ENCODE measurements at regions not wholly inside any gene's neighbourhood (a gene's known extent, or its start where the extent isn't known, plus 50 kb on each side); places are given as distances from the start of the nearest gene placed in this dataset.

GRCh38 chr4:1524761-1525160 is 118.5 kb upstream of the NKX1-1 start:
- BruUV-seq (replicated peaks): no TSS peak
- H3K9me3 ChIP-seq (replicated peaks; ENCODE audit: control insufficient read depth, insufficient read depth, low read length): no peaks in the 10 kb centered on the region
- no peaks in the 10 kb centered on the region for H3K36me3 ChIP-seq (ENCODE audit: control insufficient read depth in 2 of 2, extremely low read depth in 1 of 2, insufficient read depth in 2 of 2, low read length in 2 of 2)
- H3K27me3 ChIP-seq (ENCODE audit: control insufficient read depth in 2 of 2, insufficient read depth in 2 of 2, low read length in 2 of 2): peaks cover 3 to 7% of the 10 kb centered on the region in 2 experiments
- no peak for DNase-seq (ENCODE audit: low read depth, low spot score)
- H3K9me1 ChIP-seq (replicated peaks; ENCODE audit: control insufficient read depth, extremely low read depth, insufficient read depth, low read length): no peaks in the 10 kb centered on the region
- H4K20me1 ChIP-seq (replicated peaks; ENCODE audit: control insufficient read depth, extremely low read depth, insufficient read depth, low read length): no peaks in the 10 kb centered on the region
- no peaks in the 10 kb centered on the region for H3K4me1 ChIP-seq (ENCODE audit: control insufficient read depth, extremely low read depth, insufficient read depth, low read length)
- no peak overlapping the region for H2AFZ ChIP-seq (ENCODE audit: low read depth, low read length)
- H3K4me3 ChIP-seq (replicated peaks in 1 of 3; ENCODE audit: insufficient read depth in 1 of 3, low read depth in 1 of 3, low read length in 3 of 3): no peak overlapping the region
- no peaks in the 10 kb centered on the region for H3K79me2 ChIP-seq (ENCODE audit: control insufficient read depth, insufficient read depth, low read length)
- intact Hi-C loops (cut with micrococcal nuclease): no loop called here
- dilution Hi-C loops (cut with MboI; ENCODE audit: extremely low pct_ligation_motif_present, low sequenced_read_pairs): no loop called here
- ChIA-PET CTCF (interaction anchor here (1.2 to 1.4 kb wide), 2 partner anchors 9 to 12 kb away, joined by 3 to 4 read pairs; no protein-coding TSS in a partner anchor), POLR2A (no interaction called here)
- no peak overlapping the region for H3K27ac ChIP-seq (ENCODE audit: insufficient read depth, low read depth, low read length)
- H3K4me2 ChIP-seq (ENCODE audit: insufficient read depth, low read length): no peak overlapping the region
- FAIRE-seq: no peak
- no peak for TF ChIP-seq EZH2 (IDR thresholded peaks at IDR 0.05; ENCODE audit: borderline replicate concordance, low read depth, low read length, severe bottlenecking)
- no peak for TF ChIP-seq POLR2A (IDR thresholded peaks at IDR 0.05; ENCODE audit: low read depth, low read length)
- H3K9ac ChIP-seq (replicated peaks; ENCODE audit: extremely low read depth, insufficient read depth, low read length): no peak overlapping the region

- no TSS peak for BruUV-seq (replicated peaks)
- Histone ChIP-seq H3K27ac (ENCODE audit: insufficient read depth, low read depth, low read length) (no peak overlapping the region), H3K27me3 (ENCODE audit: control insufficient read depth in 2 of 2, insufficient read depth in 2 of 2, low read length in 2 of 2) (peaks cover 3 to 7% of the 10 kb centered on the region in 2 experiments), H2AFZ (ENCODE audit: low read depth, low read length) (no peak overlapping the region), H3K4me2 (ENCODE audit: insufficient read depth, low read length) (no peak overlapping the region), H3K36me3 (ENCODE audit: control insufficient read depth in 2 of 2, extremely low read depth in 1 of 2, insufficient read depth in 2 of 2, low read length in 2 of 2) (no peaks in the 10 kb centered on the region), H3K79me2 (ENCODE audit: control insufficient read depth, insufficient read depth, low read length) (no peaks in the 10 kb centered on the region), H3K9me1 (replicated peaks; ENCODE audit: control insufficient read depth, extremely low read depth, insufficient read depth, low read length) (no peaks in the 10 kb centered on the region), H3K4me3 (replicated peaks in 1 of 3; ENCODE audit: insufficient read depth in 1 of 3, low read depth in 1 of 3, low read length in 3 of 3) (no peak overlapping the region), H3K9ac (replicated peaks; ENCODE audit: extremely low read depth, insufficient read depth, low read length) (no peak overlapping the region), H4K20me1 (replicated peaks; ENCODE audit: control insufficient read depth, extremely low read depth, insufficient read depth, low read length) (no peaks in the 10 kb centered on the region), H3K4me1 (ENCODE audit: control insufficient read depth, extremely low read depth, insufficient read depth, low read length) (no peaks in the 10 kb centered on the region), H3K9me3 (replicated peaks; ENCODE audit: control insufficient read depth, insufficient read depth, low read length) (no peaks in the 10 kb centered on the region)
- POLR2A ChIA-PET: no interaction called here
- FAIRE-seq: no peak
- dilution Hi-C loops (cut with MboI; ENCODE audit: extremely low pct_ligation_motif_present, low sequenced_read_pairs) (no loop called here), intact Hi-C loops (cut with micrococcal nuclease) (no loop called here)
- DNase-seq (ENCODE audit: low read depth, low spot score): no peak
- CTCF ChIA-PET: interaction anchor here (1.2 to 1.5 kb wide), 2 partner anchors 10 to 11 kb away, joined by 3 to 4 read pairs; no protein-coding TSS in a partner anchor
- TF ChIP-seq CTCF (IDR thresholded peaks at IDR 0.05; ENCODE audit: extremely low read depth in 1 of 2, insufficient read depth in 1 of 2, low read depth in 1 of 2, low read length in 2 of 2) (no peak), JUN (IDR thresholded peaks at IDR 0.05; ENCODE audit: borderline replicate concordance, insufficient read depth, insufficient read length, low read depth) (no peak), POLR2AphosphoS5 (IDR thresholded peaks at IDR 0.05; ENCODE audit: insufficient read depth, low read depth, low read length) (no peak), FOS (IDR thresholded peaks at IDR 0.05; ENCODE audit: borderline replicate concordance, insufficient read depth, low read length) (no peak), MAX (IDR thresholded peaks at IDR 0.05; ENCODE audit: insufficient read depth, insufficient read length) (no peak), POLR2A (IDR thresholded peaks at IDR 0.05; ENCODE audit: low read depth, low read length) (no peak), GATA2 (IDR thresholded peaks at IDR 0.05; ENCODE audit: insufficient read depth, insufficient read length, low read depth, low read length) (no peak), EZH2 (IDR thresholded peaks at IDR 0.05; ENCODE audit: borderline replicate concordance, low read depth, low read length, severe bottlenecking) (no peak), MYC (IDR thresholded peaks at IDR 0.05; ENCODE audit: low read depth, low read length) (no peak)
These were observed 117.8 kb upstream of the NKX1-1 start for GRCh38 chr4:1523907-1524636.

Data from endothelial cell of umbilical vein (primary cell).